ENCODE measurements at regions not wholly inside any gene's neighbourhood (a gene's known extent, or its start where the extent isn't known, plus 50 kb on each side); places are given as distances from the start of the nearest gene placed in this dataset.

- Histone ChIP-seq H3K4me3 (replicated peaks in 1 of 3; ENCODE audit: insufficient read depth in 1 of 3, low read depth in 2 of 3, low read length in 3 of 3) (no peak overlapping the region), H3K9ac (ENCODE audit: insufficient read depth, low read depth, low read length) (no peak overlapping the region), H4K20me1 (ENCODE audit: insufficient read depth, low read length) (no peaks in the 10 kb centered on the region), H3K9me3 (ENCODE audit: low read length) (0 out of 2 replicates have a peak, but pooled peaks cover 3% of the 10 kb centered on the region), H3K79me2 (ENCODE audit: insufficient read depth, low read length) (no peaks in the 10 kb centered on the region), H3K4me1 (ENCODE audit: insufficient read depth, low read length) (no peaks in the 10 kb centered on the region), H2AFZ (ENCODE audit: low read length) (no peak overlapping the region), H3K4me2 (ENCODE audit: low read depth, low read length) (no peak overlapping the region), H3K36me3 (replicated peaks in 1 of 2; ENCODE audit: control insufficient read depth in 1 of 2, insufficient read depth in 2 of 2, low read length in 2 of 2) (no peaks in the 10 kb centered on the region), H3K27ac (ENCODE audit: extremely low read length, insufficient read depth, low read length) (no peak overlapping the region), H3K27me3 (ENCODE audit: control insufficient read depth in 1 of 2, insufficient read depth in 2 of 2, low read length in 2 of 2) (no peaks in the 10 kb centered on the region; a peak in 1 of 5 replicates)
- ChIA-PET POLR2A (no interaction called here), CTCF (ENCODE audit: low intra/inter-chr PET ratio, low total read pairs) (no interaction called here)
- no peak for TF ChIP-seq ZNF788 (CRISPR knock-in tag; IDR thresholded peaks at IDR 0.05; ENCODE audit: borderline replicate concordance)
- no peak for TF ChIP-seq ZNF24 (IDR thresholded peaks at IDR 0.05)
- TF ChIP-seq ZNF639 (CRISPR knock-in tag; conservative IDR thresholded peaks at IDR 0.05): no peak
- TF ChIP-seq SIX1 (CRISPR knock-in tag; IDR thresholded peaks at IDR 0.05; ENCODE audit: borderline replicate concordance): no peak
- no peak for TF ChIP-seq ZSCAN31 (CRISPR knock-in tag; IDR thresholded peaks at IDR 0.05; ENCODE audit: low read depth)
- no peak for TF ChIP-seq ZNF737 (CRISPR knock-in tag; IDR thresholded peaks at IDR 0.05; ENCODE audit: borderline replicate concordance)
- no peak for TF ChIP-seq HIC2 (CRISPR knock-in tag; IDR thresholded peaks at IDR 0.05; ENCODE audit: low read depth)
- no peak for TF ChIP-seq ZNF564 (CRISPR knock-in tag; IDR thresholded peaks at IDR 0.05)
- TF ChIP-seq ZNF605 (CRISPR knock-in tag; IDR thresholded peaks at IDR 0.05): no peak
- TF ChIP-seq TFE3 (CRISPR knock-in tag; IDR thresholded peaks at IDR 0.05): no peak
- TF ChIP-seq ZNF780A (CRISPR knock-in tag; IDR thresholded peaks at IDR 0.05): no peak
- TF ChIP-seq TBL1XR1 (IDR thresholded peaks at IDR 0.05; ENCODE audit: borderline replicate concordance, low read length, partially characterized antibody): no peak
- no peak for TF ChIP-seq GTF3A (CRISPR knock-in tag; conservative IDR thresholded peaks at IDR 0.05)
- WGBS (ENCODE audit: low lambda C conversion rate): 3% methylated on average over 1 of the region's 1 CpG
- intact Hi-C loops (cut with micrococcal nuclease; ENCODE audit: unreplicated experiment) (no loop called here), in situ Hi-C loops (cut with HindIII; ENCODE audit: extremely low pct_ligation_motif_present, low pct_unique_long_range_greater_than_20kb) (no loop called here)
- no peak for DNase-seq (ENCODE audit: low spot score)
- FAIRE-seq: no peak
- ATAC-seq: no peak
- no TSS peak for BruUV-seq (replicated peaks)
Measured at GRCh38 chr4:126821152-126821551, 811.6 kb upstream of the INTU start.
